Coronary artery (tissue), 2 donors: ENCODE measurements at regions not wholly inside any gene's neighbourhood (a gene's known extent, or its start where the extent isn't known, plus 50 kb on each side); places are given as distances from the start of the nearest gene placed in this dataset.
"Not testable (repeated sequence)": the region's sequence is repeated elsewhere in the genome, so short reads cannot be mapped to it uniquely, and the experiment has no call there.

Source experiments
- DNase-seq: peaks from one replicate; pipeline ENCODE4 v3.0.0-alpha.2; 2017; ENCODE audit warnings: low spot score
- H3K27ac ChIP-seq, 2 donors: fragments of 200-600 bp; sonication (generic); one replicate each; pipeline ENCODE4 v1.5.1; 2016 to 2019
- H3K4me3 ChIP-seq: fragments of 200-600 bp; sonication (generic); 2 replicates; pipeline ENCODE4 v1.5.1; 2016; ENCODE audit warnings: mild to moderate bottlenecking, moderate library complexity
- TF ChIP-seq, protein P1 (sequence below): fragments of 200-600 bp; sonication (generic); IDR thresholded peaks from one replicate; pipeline ENCODE4 v1.5.1; 2019; ENCODE audit warnings: antibody characterized with exemption

DNA sequence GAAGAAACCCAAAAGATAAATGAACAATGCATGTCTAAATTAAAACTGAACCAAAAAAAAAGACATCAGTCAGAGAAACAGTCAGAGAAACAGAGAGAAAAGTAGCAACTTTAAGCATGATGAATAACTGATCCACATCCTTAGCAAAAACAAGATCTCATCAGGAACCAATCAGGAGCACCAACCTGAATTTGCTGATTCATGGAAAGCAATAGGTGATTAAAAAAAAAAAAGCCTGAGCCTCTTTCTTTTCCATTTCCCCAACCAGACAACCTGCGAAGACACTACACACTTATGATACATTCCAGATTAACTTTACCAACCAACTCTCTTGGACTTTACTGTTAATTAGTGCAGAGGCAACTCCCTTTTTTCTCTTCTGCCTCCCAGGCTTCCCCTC lies 112.7 kb upstream of the TAS2R1 start:
- DNase-seq: no peak
- H3K27ac ChIP-seq: no peak overlapping the region
- TF ChIP-seq, protein P1, sequence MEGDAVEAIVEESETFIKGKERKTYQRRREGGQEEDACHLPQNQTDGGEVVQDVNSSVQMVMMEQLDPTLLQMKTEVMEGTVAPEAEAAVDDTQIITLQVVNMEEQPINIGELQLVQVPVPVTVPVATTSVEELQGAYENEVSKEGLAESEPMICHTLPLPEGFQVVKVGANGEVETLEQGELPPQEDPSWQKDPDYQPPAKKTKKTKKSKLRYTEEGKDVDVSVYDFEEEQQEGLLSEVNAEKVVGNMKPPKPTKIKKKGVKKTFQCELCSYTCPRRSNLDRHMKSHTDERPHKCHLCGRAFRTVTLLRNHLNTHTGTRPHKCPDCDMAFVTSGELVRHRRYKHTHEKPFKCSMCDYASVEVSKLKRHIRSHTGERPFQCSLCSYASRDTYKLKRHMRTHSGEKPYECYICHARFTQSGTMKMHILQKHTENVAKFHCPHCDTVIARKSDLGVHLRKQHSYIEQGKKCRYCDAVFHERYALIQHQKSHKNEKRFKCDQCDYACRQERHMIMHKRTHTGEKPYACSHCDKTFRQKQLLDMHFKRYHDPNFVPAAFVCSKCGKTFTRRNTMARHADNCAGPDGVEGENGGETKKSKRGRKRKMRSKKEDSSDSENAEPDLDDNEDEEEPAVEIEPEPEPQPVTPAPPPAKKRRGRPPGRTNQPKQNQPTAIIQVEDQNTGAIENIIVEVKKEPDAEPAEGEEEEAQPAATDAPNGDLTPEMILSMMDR: no peak
- no peak overlapping the region for H3K4me3 ChIP-seq

DNA sequence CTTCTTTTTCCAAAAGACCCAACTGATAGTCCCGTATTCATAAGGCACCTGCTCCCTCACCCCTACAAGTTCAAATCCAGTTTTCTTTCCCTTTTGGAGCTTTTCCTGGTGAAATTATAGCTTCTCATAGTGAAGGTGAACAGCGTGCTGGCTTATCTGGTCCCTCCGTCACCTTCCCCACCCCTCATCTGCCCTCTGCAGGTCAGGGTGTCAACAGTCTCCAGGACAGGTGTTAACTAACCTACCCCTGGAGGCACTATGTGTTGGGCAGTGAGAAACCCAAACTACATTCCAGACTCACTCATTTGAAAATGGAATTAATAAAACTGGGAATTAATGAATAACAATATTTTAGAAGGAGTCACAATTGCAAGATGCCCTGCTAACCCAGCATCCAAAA lies 109.0 kb upstream of the TAS2R1 start:
- Histone ChIP-seq H3K27ac (no peak overlapping the region), H3K4me3 (no peak overlapping the region)
- TF ChIP-seq, protein P1: no peak
- DNase-seq: no peak

DNA sequence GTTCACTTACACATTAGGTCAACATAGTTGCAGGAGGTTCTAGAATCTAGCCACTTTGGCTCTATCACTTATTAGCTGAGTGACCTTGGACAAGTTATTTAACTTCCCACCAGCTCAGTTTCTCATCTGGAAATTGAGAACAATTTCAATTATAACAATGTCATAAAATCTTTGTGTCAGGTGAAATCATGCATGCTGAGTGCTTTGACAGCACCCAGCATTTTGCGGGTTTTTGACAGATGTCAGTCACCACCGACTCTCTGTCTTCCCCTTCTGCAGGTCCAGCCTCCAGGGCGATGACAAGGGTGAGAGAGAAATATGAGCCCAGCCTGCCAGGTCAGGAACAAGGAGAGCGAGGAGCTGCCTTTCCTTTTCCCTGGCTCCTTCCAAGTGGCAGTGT lies 107.1 kb upstream of the TAS2R1 start:
- Histone ChIP-seq H3K4me3 (no peak overlapping the region), H3K27ac (no peak overlapping the region)
- DNase-seq: no peak
- TF ChIP-seq, protein P1: no peak

DNA sequence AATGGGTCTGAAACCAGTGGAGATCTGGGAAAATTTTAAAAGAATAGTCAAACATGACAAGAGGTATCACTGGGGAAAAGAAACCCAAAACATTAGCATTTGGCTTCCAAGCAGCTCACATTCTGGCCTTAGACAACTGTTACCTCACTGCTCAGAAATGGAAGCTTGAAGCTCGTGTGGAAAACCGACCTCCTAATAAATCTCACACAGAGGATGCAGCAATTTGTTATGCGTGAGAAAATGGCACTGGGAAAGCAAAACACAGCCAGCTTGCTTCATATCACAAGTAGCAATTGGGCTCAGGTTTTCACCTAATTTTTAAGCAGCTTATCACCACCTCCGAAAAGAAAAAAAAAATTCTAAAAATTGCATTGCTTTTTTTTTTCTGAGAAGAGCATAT lies 103.3 kb upstream of the TAS2R1 start:
- TF ChIP-seq, protein P1: no peak
- no peak for DNase-seq
- no peak overlapping the region for H3K27ac ChIP-seq
- H3K4me3 ChIP-seq: no peak overlapping the region

DNA sequence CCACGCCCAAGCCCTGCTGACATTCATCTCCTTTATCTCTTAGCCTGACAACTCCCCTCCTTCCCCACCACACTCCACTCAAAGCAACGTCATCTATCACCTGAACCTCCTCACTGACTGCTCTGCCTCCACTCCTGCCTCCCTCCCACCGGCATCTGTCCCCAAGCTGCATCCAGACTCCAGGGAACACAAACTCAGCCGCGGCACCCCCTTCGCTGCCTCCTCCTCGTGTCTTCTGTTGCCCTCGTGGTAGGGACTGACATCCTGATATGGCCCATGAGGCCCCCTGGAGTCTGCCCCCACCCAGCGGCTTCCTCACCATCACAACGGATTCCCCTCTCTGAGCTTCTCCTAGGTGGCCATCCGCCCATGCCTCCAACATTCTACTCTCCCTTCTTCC lies 101.0 kb upstream of the TAS2R1 start:
- no peak overlapping the region for H3K4me3 ChIP-seq
- DNase-seq: no peak
- H3K27ac ChIP-seq: no peak overlapping the region
- TF ChIP-seq, protein P1: no peak

DNA sequence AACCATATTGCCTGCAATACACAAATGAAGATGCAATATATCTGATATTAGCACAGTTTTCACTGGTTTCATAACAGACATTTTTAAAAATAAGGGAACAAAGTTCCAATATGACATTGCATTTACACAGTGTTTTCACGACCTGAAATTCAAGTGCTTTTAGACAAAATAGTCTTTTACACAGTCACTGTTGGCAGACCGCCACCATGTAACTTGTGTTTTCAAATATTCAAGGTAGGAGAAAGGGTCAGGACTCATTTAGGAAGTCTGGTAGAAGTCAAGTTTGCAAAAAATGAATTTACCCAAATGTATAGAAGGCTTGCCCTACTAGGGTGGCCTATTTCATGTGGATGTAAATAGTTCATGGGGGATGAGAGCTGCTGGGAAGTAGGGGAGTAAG lies 98.1 kb upstream of the TAS2R1 start:
- Histone ChIP-seq H3K4me3 (no peak overlapping the region), H3K27ac (no peak overlapping the region)
- DNase-seq: no peak
- TF ChIP-seq, protein P1: no peak

DNA sequence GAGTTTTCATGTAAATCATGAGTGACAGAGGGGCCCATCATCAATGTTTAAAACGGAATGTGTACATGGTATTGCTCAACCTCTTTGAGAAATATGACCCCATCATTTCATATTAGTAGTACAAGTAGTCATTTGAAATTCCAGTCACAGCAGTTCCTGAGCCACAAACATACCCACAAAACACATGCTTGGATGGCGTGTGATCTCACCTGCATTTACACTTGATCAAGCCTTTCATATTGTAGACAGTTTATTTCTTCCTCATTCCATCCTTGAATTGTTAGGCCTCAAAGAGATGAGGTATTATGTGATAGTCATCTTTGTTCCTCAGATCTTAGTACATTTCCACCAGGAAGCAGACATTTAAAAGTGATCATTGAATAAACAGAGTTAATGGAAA lies 96.8 kb upstream of the TAS2R1 start:
- H3K27ac ChIP-seq: no peak overlapping the region
- TF ChIP-seq, protein P1: no peak
- no peak for DNase-seq
- H3K4me3 ChIP-seq: no peak overlapping the region

DNA sequence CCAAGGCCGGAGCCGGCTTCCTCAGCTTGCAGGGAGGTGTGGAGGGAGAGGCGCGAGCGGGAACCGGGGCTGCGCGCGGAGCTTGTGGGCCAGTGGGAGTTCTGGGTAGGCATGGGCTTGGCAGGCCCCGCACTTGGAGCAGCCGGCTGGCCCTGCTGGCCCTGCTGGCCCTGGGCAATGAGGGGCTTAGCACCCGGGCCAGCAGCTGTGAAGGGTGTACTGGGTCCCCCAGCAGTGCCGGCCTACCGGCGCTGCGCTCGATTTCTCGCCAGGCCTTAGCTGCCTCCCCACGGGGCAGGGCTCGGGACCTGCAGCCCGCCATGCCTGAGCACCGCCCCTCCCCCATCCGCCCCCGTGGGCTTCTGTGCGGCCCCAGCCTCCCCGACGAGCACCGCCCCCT lies 95.1 kb upstream of the TAS2R1 start:
- not testable (repeated sequence) for H3K27ac ChIP-seq, DNase-seq, H3K4me3 ChIP-seq
